ENCODE measurements at regions not wholly inside any gene's neighbourhood (a gene's known extent, or its start where the extent isn't known, plus 50 kb on each side); places are given as distances from the start of the nearest gene placed in this dataset.

DNA sequence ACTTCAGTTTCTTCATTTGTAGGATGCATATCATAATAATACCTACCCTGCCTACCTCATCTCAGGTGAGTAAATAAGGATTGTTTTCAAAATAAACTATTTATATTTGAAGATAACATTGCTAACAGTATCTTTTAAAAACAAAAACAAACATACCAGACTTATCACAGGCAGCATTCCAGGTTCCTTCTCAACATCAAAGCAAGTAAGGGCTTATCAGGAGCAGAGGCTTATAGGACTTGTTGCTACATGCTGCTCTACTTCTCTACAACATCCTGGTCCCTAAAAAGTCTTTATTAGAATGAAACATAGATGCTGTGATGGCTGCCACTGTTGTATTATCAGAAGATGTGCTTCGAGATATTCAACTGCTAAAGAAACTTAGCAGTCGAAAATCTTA is 149.2 kb upstream of the PRDM1 start:
- TF ChIP-seq, protein P1, sequence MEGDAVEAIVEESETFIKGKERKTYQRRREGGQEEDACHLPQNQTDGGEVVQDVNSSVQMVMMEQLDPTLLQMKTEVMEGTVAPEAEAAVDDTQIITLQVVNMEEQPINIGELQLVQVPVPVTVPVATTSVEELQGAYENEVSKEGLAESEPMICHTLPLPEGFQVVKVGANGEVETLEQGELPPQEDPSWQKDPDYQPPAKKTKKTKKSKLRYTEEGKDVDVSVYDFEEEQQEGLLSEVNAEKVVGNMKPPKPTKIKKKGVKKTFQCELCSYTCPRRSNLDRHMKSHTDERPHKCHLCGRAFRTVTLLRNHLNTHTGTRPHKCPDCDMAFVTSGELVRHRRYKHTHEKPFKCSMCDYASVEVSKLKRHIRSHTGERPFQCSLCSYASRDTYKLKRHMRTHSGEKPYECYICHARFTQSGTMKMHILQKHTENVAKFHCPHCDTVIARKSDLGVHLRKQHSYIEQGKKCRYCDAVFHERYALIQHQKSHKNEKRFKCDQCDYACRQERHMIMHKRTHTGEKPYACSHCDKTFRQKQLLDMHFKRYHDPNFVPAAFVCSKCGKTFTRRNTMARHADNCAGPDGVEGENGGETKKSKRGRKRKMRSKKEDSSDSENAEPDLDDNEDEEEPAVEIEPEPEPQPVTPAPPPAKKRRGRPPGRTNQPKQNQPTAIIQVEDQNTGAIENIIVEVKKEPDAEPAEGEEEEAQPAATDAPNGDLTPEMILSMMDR (tag by site-specific recombination; IDR thresholded peaks at IDR 0.05), result no peak
- TF ChIP-seq TCF7L2 (IDR thresholded peaks at IDR 0.05; ENCODE audit: borderline replicate concordance, low read depth, low read length), result peak; percentile 49; the same call in 1 of the 2 replicates
- TF ChIP-seq ZNF324 (tag by site-specific recombination; IDR thresholded peaks at IDR 0.05), result no peak
- TF ChIP-seq ZNF830 (tag by site-specific recombination; IDR thresholded peaks at IDR 0.05; ENCODE audit: low read depth), result no peak
- TF ChIP-seq RBAK (tag by site-specific recombination; IDR thresholded peaks at IDR 0.05), result no peak
- TF ChIP-seq, protein P2, sequence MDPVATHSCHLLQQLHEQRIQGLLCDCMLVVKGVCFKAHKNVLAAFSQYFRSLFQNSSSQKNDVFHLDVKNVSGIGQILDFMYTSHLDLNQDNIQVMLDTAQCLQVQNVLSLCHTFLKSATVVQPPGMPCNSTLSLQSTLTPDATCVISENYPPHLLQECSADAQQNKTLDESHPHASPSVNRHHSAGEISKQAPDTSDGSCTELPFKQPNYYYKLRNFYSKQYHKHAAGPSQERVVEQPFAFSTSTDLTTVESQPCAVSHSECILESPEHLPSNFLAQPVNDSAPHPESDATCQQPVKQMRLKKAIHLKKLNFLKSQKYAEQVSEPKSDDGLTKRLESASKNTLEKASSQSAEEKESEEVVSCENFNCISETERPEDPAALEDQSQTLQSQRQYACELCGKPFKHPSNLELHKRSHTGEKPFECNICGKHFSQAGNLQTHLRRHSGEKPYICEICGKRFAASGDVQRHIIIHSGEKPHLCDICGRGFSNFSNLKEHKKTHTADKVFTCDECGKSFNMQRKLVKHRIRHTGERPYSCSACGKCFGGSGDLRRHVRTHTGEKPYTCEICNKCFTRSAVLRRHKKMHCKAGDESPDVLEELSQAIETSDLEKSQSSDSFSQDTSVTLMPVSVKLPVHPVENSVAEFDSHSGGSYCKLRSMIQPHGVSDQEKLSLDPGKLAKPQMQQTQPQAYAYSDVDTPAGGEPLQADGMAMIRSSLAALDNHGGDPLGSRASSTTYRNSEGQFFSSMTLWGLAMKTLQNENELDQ (tag by site-specific recombination; IDR thresholded peaks at IDR 0.05; ENCODE audit: low read depth), result no peak
- TF ChIP-seq, protein P3, sequence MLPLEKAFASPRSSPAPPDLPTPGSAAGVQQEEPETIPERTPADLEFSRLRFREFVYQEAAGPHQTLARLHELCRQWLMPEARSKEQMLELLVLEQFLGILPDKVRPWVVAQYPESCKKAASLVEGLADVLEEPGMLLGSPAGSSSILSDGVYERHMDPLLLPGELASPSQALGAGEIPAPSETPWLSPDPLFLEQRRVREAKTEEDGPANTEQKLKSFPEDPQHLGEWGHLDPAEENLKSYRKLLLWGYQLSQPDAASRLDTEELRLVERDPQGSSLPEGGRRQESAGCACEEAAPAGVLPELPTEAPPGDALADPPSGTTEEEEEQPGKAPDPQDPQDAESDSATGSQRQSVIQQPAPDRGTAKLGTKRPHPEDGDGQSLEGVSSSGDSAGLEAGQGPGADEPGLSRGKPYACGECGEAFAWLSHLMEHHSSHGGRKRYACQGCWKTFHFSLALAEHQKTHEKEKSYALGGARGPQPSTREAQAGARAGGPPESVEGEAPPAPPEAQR (tag by site-specific recombination; IDR thresholded peaks at IDR 0.05), result no peak
- TF ChIP-seq, protein P4, sequence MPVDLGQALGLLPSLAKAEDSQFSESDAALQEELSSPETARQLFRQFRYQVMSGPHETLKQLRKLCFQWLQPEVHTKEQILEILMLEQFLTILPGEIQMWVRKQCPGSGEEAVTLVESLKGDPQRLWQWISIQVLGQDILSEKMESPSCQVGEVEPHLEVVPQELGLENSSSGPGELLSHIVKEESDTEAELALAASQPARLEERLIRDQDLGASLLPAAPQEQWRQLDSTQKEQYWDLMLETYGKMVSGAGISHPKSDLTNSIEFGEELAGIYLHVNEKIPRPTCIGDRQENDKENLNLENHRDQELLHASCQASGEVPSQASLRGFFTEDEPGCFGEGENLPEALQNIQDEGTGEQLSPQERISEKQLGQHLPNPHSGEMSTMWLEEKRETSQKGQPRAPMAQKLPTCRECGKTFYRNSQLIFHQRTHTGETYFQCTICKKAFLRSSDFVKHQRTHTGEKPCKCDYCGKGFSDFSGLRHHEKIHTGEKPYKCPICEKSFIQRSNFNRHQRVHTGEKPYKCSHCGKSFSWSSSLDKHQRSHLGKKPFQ (tag by site-specific recombination; IDR thresholded peaks at IDR 0.05), result no peak
- TF ChIP-seq, protein P5, sequence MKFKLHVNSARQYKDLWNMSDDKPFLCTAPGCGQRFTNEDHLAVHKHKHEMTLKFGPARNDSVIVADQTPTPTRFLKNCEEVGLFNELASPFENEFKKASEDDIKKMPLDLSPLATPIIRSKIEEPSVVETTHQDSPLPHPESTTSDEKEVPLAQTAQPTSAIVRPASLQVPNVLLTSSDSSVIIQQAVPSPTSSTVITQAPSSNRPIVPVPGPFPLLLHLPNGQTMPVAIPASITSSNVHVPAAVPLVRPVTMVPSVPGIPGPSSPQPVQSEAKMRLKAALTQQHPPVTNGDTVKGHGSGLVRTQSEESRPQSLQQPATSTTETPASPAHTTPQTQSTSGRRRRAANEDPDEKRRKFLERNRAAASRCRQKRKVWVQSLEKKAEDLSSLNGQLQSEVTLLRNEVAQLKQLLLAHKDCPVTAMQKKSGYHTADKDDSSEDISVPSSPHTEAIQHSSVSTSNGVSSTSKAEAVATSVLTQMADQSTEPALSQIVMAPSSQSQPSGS (tag by site-specific recombination; IDR thresholded peaks at IDR 0.05; ENCODE audit: low read depth), result no peak
- TF ChIP-seq, protein P6, sequence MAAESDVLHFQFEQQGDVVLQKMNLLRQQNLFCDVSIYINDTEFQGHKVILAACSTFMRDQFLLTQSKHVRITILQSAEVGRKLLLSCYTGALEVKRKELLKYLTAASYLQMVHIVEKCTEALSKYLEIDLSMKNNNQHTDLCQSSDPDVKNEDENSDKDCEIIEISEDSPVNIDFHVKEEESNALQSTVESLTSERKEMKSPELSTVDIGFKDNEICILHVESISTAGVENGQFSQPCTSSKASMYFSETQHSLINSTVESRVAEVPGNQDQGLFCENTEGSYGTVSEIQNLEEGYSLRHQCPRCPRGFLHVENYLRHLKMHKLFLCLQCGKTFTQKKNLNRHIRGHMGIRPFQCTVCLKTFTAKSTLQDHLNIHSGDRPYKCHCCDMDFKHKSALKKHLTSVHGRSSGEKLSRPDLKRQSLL (tag by site-specific recombination; IDR thresholded peaks at IDR 0.05), result no peak
- no peak for TF ChIP-seq ZNF274 (IDR thresholded peaks at IDR 0.05; ENCODE audit: low read length)
- TF ChIP-seq ZNF274 (tag by site-specific recombination; IDR thresholded peaks at IDR 0.05; ENCODE audit: borderline replicate concordance), result no peak
